Osteoblast (primary cell): ENCODE measurements at regions not wholly inside any gene's neighbourhood (a gene's known extent, or its start where the extent isn't known, plus 50 kb on each side); places are given as distances from the start of the nearest gene placed in this dataset.

ENCODE experiments used
- DNase-seq: peaks from one replicate; pipeline ENCODE4 v3.0.0; 2011; ENCODE audit warnings: low spot score, mixed read lengths; ENCODE audit not compliant: insufficient read length; ENCODE audit errors: missing footprints
- H2AFZ ChIP-seq: 2 replicates; pipeline ENCODE4 v1.6.0; 2011; ENCODE audit warnings: mild to moderate bottlenecking, low read length
- H3K27ac ChIP-seq: 2 replicates; pipeline ENCODE4 v1.5.1; 2011; ENCODE audit warnings: mild to moderate bottlenecking, low read depth, low read length, moderate library complexity
- H3K27me3 ChIP-seq: 2 replicates; pipeline ENCODE4 v1.6.0; 2012; ENCODE audit warnings: mild to moderate bottlenecking, control low read depth, inconsistent platforms, low read length, moderate library complexity; ENCODE audit not compliant: insufficient read depth
- H3K36me3 ChIP-seq: 2 replicates; pipeline ENCODE4 v1.5.1; 2011; ENCODE audit warnings: mild to moderate bottlenecking, low read length, control low read depth, moderate library complexity; ENCODE audit not compliant: insufficient read depth
- H3K4me1 ChIP-seq: 2 replicates; pipeline ENCODE4 v1.5.1; 2011; ENCODE audit warnings: mild to moderate bottlenecking, low read length, control low read depth, moderate library complexity; ENCODE audit not compliant: insufficient read depth
- H3K4me2 ChIP-seq: 2 replicates; pipeline ENCODE4 v1.6.0; 2011; ENCODE audit warnings: mild to moderate bottlenecking, low read length; ENCODE audit not compliant: insufficient read depth
- H3K4me3 ChIP-seq: fragments of 200-600 bp; sonication (generic); 3 replicates; pipeline ENCODE4 v1.5.1; 2012; ENCODE audit warnings: mild to moderate bottlenecking, low read length, inconsistent platforms; ENCODE audit not compliant: insufficient read depth
- H3K79me2 ChIP-seq: 2 replicates; pipeline ENCODE4 v1.6.0; 2012; ENCODE audit warnings: mild to moderate bottlenecking, low read length, control low read depth, inconsistent platforms; ENCODE audit not compliant: insufficient read depth
- H3K9me3 ChIP-seq: 2 replicates; pipeline ENCODE4 v1.5.1; 2011; ENCODE audit warnings: low read depth, low read length, control low read depth
- H4K20me1 ChIP-seq: 2 replicates; pipeline ENCODE4 v1.6.0; 2012; ENCODE audit warnings: mild to moderate bottlenecking, low read length, control low read depth; ENCODE audit not compliant: insufficient read depth
- CTCF ChIP-seq: IDR thresholded peaks from 2 replicates; pipeline ENCODE4 v1.5.1; 2011; ENCODE audit warnings: mild to moderate bottlenecking, low read depth, low read length, moderate library complexity; ENCODE audit errors: extremely low read depth

- no peak overlapping the region for H3K4me3 ChIP-seq
- no peak for TF ChIP-seq CTCF
- no peaks in the 10 kb centered on the region for H3K79me2 ChIP-seq
- H3K4me2 ChIP-seq = no peak overlapping the region
- H3K9me3 ChIP-seq = no peaks in the 10 kb centered on the region
- H3K4me1 ChIP-seq = no peaks in the 10 kb centered on the region
- no peak overlapping the region for H3K27ac ChIP-seq
- H4K20me1 ChIP-seq = no peaks in the 10 kb centered on the region
- H3K27me3 ChIP-seq = no peaks in the 10 kb centered on the region
- H3K36me3 ChIP-seq = no peaks in the 10 kb centered on the region
- no peak overlapping the region for H2AFZ ChIP-seq
- no peak for DNase-seq
Measured at GRCh38 chr4:166628454-166628853, 605.8 kb downstream of the SPOCK3 start.

GRCh38 chr4:166635367-166635766 lies 598.9 kb downstream of the SPOCK3 start:
- H3K4me2 ChIP-seq = no peak overlapping the region
- H3K9me3 ChIP-seq = no peaks in the 10 kb centered on the region
- no peak for TF ChIP-seq CTCF
- no peaks in the 10 kb centered on the region for H3K36me3 ChIP-seq
- DNase-seq = no peak
- H3K79me2 ChIP-seq = no peaks in the 10 kb centered on the region
- no peaks in the 10 kb centered on the region for H3K27me3 ChIP-seq
- H4K20me1 ChIP-seq = no peaks in the 10 kb centered on the region
- no peaks in the 10 kb centered on the region for H3K4me1 ChIP-seq
- no peak overlapping the region for H3K27ac ChIP-seq
- H3K4me3 ChIP-seq = no peak overlapping the region
- H2AFZ ChIP-seq = no peak overlapping the region

GRCh38 chr4:166637816-166638215 lies 596.5 kb downstream of the SPOCK3 start:
- no peak overlapping the region for H2AFZ ChIP-seq
- H3K4me1 ChIP-seq = no peaks in the 10 kb centered on the region
- TF ChIP-seq CTCF = no peak
- no peak overlapping the region for H3K4me2 ChIP-seq
- no peaks in the 10 kb centered on the region for H3K36me3 ChIP-seq
- no peak for DNase-seq
- H3K27ac ChIP-seq = no peak overlapping the region
- H3K79me2 ChIP-seq = no peaks in the 10 kb centered on the region
- no peaks in the 10 kb centered on the region for H4K20me1 ChIP-seq
- no peaks in the 10 kb centered on the region for H3K27me3 ChIP-seq
- no peak overlapping the region for H3K4me3 ChIP-seq
- no peaks in the 10 kb centered on the region for H3K9me3 ChIP-seq

- H2AFZ ChIP-seq = no peak overlapping the region
- no peak for TF ChIP-seq CTCF
- H3K27ac ChIP-seq = no peak overlapping the region
- H3K79me2 ChIP-seq = no peaks in the 10 kb centered on the region
- H3K4me1 ChIP-seq = no peaks in the 10 kb centered on the region
- no peak overlapping the region for H3K4me3 ChIP-seq
- no peak overlapping the region for H3K4me2 ChIP-seq
- H4K20me1 ChIP-seq = no peaks in the 10 kb centered on the region
- H3K36me3 ChIP-seq = no peaks in the 10 kb centered on the region
- DNase-seq = no peak
- H3K27me3 ChIP-seq = no peaks in the 10 kb centered on the region
- H3K9me3 ChIP-seq = no peaks in the 10 kb centered on the region
Measured at GRCh38 chr4:166655231-166655630, 579.1 kb downstream of the SPOCK3 start.
